NCI-H82 (cell line): ENCODE measurements at regions not wholly inside any gene's neighbourhood (a gene's known extent, or its start where the extent isn't known, plus 50 kb on each side); places are given as distances from the start of the nearest gene placed in this dataset.
"Not testable (repeated sequence)": the region's sequence is repeated elsewhere in the genome, so short reads cannot be mapped to it uniquely, and the experiment has no call there.

Source experiments
- DNase-seq: peaks from one replicate; lab custom pipeline; 2025; lab: John Stamatoyannopoulos, UW

GRCh38 chr14:34093883-34094282, 143.0 kb upstream of the EGLN3 start:
- no peak for DNase-seq

- no peak for DNase-seq
Measured at GRCh38 chr14:34090451-34090850, 139.6 kb upstream of the EGLN3 start.

DNA sequence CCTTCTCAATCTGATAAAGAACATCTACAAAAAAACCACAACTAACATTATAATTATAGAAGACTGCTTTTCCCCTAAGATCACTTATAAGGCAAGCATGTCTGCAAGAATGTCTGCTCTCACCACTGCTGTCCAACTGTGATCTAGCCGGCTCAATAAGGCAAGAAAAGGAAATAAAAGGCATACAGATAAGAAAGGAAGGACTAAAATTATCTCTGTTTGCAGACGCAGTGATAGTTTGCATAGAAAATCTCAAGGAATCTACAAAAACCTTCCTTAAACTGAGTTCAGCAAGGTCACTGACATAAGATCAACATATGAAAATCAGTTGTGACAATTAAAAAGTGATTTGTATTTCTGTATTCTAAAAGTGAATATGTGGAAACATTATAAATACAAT, 138.0 kb upstream of the EGLN3 start:
- no peak for DNase-seq

- no peak for DNase-seq
Measured at GRCh38 chr14:34087571-34087970, 136.7 kb upstream of the EGLN3 start.

DNA sequence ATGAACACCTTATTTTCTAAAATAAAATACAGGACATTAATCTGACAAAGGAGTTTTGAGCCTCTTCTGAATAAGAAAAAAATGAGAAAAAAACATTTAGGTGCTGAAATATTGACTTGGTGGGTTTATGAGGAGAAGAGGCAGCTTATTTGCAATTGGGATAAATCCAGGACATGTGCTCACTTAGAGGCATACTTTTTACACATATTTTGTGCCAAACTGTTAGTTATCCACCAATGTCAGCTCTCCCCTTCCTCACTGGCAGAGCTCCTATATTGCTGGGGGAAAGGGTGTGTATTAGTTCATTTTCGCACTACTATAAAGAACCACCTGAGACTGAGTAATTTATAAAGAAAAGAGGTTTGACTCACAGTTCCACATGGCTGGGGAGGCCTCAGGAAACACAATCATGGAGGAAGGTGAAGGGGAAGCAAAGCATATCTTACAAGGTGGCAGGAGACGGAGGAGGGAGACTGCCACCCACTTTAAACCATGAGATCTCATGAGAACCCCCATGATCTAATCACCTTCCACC, 135.4 kb upstream of the EGLN3 start:
- DNase-seq, result no peak

DNA sequence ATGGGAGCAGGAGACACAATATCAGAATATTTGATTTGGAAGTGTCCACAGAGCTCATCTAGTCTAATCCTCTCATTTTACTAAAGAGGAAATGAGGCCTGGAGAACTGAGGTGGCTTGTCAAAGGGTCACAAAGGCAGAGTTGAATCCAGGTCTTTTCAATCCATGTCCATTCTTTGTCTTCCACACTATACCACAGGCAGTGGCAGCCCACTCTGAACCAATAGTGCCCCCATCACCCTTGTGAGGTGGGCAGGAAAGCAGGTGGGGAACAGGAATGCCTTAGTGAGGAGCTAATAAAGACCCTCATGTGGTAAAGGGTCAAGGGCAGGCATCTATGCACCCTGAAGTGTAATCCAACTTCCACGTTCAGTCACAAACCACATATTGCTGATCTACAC, 134.8 kb upstream of the EGLN3 start:
- no peak for DNase-seq

DNA sequence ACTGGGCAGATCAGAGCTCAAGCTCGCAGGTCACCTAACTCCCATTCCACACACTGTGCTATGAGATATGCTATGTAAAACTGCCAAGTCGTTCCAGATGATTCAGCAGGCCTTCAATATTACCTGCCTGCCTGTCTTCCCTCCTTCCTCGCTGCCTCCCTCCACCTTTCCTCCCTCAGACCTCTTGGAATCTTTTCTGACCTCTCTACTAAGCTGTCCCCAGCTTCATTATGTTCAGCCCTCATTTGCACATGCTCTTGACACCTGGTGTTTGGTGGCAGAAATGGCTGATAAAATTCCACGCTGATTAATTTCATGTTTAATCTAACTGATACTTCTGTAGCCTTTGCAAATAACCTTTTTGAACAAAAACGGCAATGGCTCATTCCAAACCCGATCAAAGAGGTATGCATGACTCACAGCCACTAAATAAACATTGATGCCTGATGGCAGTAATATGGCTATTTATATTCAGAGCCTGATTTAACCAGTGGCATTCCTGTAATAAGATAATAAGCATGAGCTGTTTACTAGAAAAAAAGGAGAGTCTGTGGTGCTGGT, 130.8 kb upstream of the EGLN3 start:
- DNase-seq, result peak; percentile 47

GRCh38 chr14:34081101-34081575, 130.3 kb upstream of the EGLN3 start:
- no peak for DNase-seq

GRCh38 chr14:34079643-34080042, 128.8 kb upstream of the EGLN3 start:
- DNase-seq, result not testable (repeated sequence)

GRCh38 chr14:34078117-34078743, 127.4 kb upstream of the EGLN3 start:
- DNase-seq, result no peak

GRCh38 chr14:34075826-34076225, 125.0 kb upstream of the EGLN3 start:
- no peak for DNase-seq

DNA sequence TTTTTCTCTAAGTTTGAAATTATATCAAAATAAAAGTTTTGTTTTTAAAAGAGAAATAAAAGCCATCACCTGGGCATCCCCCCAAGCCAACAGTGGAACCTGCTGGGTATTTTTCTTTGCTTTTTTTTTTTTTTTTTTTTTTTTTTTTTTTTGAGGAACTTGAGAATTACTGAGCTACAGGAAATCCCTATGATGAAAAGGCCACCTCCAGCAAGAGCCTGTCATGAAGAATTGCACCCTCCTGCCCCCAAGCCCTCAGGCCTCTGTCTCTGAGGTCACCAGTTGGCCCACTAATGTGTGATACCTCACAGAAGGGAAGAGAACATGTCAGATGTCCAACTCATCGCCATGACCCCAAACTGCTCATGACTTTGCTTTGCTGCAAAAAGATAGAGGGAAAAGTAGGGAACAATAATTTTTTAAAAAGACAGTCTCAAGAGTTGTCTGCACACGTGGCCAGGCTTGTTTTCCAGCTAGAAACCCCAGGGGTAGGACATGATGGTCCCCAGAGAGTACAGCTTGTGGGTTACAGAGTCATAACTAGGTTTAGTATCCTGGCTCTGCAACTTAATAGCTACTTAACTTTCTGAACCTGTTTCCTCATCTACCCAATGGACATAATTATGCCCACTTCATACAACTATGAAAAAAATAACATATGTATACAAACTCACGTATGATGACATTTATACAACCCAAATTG, 124.3 kb upstream of the EGLN3 start:
- DNase-seq, result peak; percentile 5

GRCh38 chr14:34072921-34073320, 122.0 kb upstream of the EGLN3 start:
- no peak for DNase-seq

DNA sequence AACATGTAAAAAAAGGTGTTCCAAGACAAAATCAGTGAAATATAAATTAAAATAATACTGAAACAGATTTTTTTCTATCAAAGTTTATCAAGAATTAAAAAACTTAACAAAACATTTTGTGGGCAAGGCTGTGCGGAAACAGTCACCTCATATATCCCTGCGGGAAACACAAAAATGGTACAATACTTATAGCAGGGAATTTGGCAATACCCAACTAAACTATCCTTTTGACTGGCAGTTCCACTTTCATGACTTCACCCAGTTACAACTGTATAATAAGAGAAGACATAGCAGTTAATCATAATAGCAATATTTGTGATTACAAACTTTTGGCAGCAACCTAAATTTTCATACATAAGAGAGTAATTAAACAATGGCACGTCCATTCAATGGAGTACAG, 121.5 kb upstream of the EGLN3 start:
- DNase-seq, result no peak

- peak; percentile 57 for DNase-seq
Measured at GRCh38 chr14:34070917-34071407, 120.1 kb upstream of the EGLN3 start.

- peak; percentile 74 for DNase-seq
Measured at GRCh38 chr14:34069854-34070582, 119.1 kb upstream of the EGLN3 start.

- DNase-seq, result peak; percentile 10
Measured at GRCh38 chr14:34067587-34067986, 116.7 kb upstream of the EGLN3 start.

- no peak for DNase-seq
Measured at GRCh38 chr14:34065690-34066391, 115.0 kb upstream of the EGLN3 start.

- DNase-seq, result peak; percentile 3
Measured at GRCh38 chr14:34065236-34065635, 114.4 kb upstream of the EGLN3 start.

GRCh38 chr14:34064349-34064748, 113.5 kb upstream of the EGLN3 start:
- DNase-seq, result no peak

DNA sequence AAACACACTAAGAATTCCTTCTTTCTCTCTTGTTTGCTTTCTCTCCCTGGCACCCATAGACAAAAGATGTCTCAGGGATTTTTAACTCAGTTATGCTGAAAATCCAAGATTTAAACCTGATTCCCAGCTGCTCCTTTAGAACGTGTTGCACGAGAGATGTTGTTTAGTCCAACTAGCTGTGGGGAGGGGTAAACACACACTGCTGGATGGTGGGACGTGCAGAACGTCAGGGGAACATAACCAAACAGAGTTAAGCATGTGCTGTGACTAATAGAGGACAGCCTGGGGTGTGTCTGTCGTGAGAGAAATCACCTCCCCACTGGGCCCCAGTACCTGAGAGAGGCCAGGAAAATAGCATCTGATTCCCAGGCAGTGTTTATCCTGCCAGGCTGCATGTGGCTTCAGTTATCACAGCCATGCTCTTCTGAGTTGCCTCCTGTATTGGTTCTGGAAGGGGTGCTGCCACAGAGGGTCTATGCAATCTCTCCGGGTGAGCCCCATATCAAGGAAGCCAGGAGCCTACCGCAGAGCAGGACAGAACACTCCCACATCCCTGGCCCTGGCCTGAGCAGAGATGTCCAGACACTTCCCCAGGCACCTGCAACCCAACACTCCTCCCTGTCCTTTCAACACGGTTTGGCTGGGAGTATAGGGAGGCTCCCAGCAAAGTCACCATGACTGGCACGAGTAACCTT, 112.7 kb upstream of the EGLN3 start:
- DNase-seq, result no peak
